HG03378 (cell line): ENCODE measurements at regions not wholly inside any gene's neighbourhood (a gene's known extent, or its start where the extent isn't known, plus 50 kb on each side); places are given as distances from the start of the nearest gene placed in this dataset.

Source experiments
- ATAC-seq: cut with Tn5 transposase; IDR thresholded peaks from one replicate; pipeline ENCODE4 v1.9.1; 2021; ENCODE audit warnings: mild to moderate bottlenecking, moderate library complexity; ENCODE audit not compliant: unreplicated experiment

GRCh38 chr4:178894126-178894525 is 1451.9 kb upstream of the AGA start:
- ATAC-seq: no peak

GRCh38 chr4:178899084-178899483 is 1456.8 kb upstream of the AGA start:
- no peak for ATAC-seq

- no peak for ATAC-seq
These were observed 1475.5 kb upstream of the AGA start for GRCh38 chr4:178917756-178918155.

GRCh38 chr4:178937130-178937529 is 1494.9 kb upstream of the AGA start:
- no peak for ATAC-seq

GRCh38 chr4:178941975-178942374 is 1499.7 kb upstream of the AGA start:
- no peak for ATAC-seq

GRCh38 chr4:178953447-178954120 is 1511.3 kb upstream of the AGA start:
- no peak for ATAC-seq

GRCh38 chr4:178955614-178956013 is 1513.4 kb upstream of the AGA start:
- ATAC-seq: no peak

GRCh38 chr4:178958725-178959440 is 1516.6 kb upstream of the AGA start:
- no peak for ATAC-seq

- no peak for ATAC-seq
These were observed 1521.3 kb upstream of the AGA start for GRCh38 chr4:178963446-178964045.

GRCh38 chr4:178966644-178967043 is 1524.4 kb upstream of the AGA start:
- no peak for ATAC-seq

GRCh38 chr4:178970433-178971140 is 1528.3 kb upstream of the AGA start:
- no peak for ATAC-seq

GRCh38 chr4:178976861-178977260 is 1534.6 kb upstream of the AGA start:
- no peak for ATAC-seq

GRCh38 chr4:178993306-178993705 is 1551.1 kb upstream of the AGA start:
- no peak for ATAC-seq

GRCh38 chr4:179001918-179002317 is 1559.7 kb upstream of the AGA start:
- no peak for ATAC-seq

- ATAC-seq: no peak
These were observed 1565.5 kb upstream of the AGA start for GRCh38 chr4:179007755-179008154.

GRCh38 chr4:179017581-179017980 is 1575.3 kb upstream of the AGA start:
- no peak for ATAC-seq

GRCh38 chr4:179027569-179027968 is 1585.3 kb upstream of the AGA start:
- no peak for ATAC-seq

GRCh38 chr4:179028321-179028720 is 1586.1 kb upstream of the AGA start:
- no peak for ATAC-seq

- ATAC-seq: no peak
These were observed 1587.4 kb upstream of the AGA start for GRCh38 chr4:179029683-179030082.

GRCh38 chr4:179040259-179040658 is 1598.0 kb upstream of the AGA start:
- no peak for ATAC-seq

GRCh38 chr4:179048839-179049453 is 1606.7 kb upstream of the AGA start:
- ATAC-seq: no peak
